Brain pericyte (primary cell): ENCODE measurements at regions not wholly inside any gene's neighbourhood (a gene's known extent, or its start where the extent isn't known, plus 50 kb on each side); places are given as distances from the start of the nearest gene placed in this dataset.

Source experiments
- DNase-seq: peaks from one replicate; pipeline ENCODE4 v3.0.0-alpha.2; 2012; ENCODE audit warnings: low read depth, low spot score

GRCh38 chr12:20257311-20257710 lies 111.0 kb upstream of the PDE3A start:
- DNase-seq, result no peak

GRCh38 chr12:20259786-20260185 lies 108.6 kb upstream of the PDE3A start:
- no peak for DNase-seq

- no peak for DNase-seq
Observed at GRCh38 chr12:20260851-20261250, 107.5 kb upstream of the PDE3A start.

- DNase-seq, result no peak
Observed at GRCh38 chr12:20262119-20262518, 106.2 kb upstream of the PDE3A start.

- DNase-seq, result no peak
Observed at GRCh38 chr12:20264026-20264425, 104.3 kb upstream of the PDE3A start.

GRCh38 chr12:20264608-20265114 lies 103.7 kb upstream of the PDE3A start:
- DNase-seq, result no peak

GRCh38 chr12:20268121-20268732 lies 100.1 kb upstream of the PDE3A start:
- no peak for DNase-seq

GRCh38 chr12:20268771-20269170 lies 99.6 kb upstream of the PDE3A start:
- DNase-seq, result no peak

GRCh38 chr12:20269337-20270067 lies 98.8 kb upstream of the PDE3A start:
- DNase-seq, result no peak

- no peak for DNase-seq
Observed at GRCh38 chr12:20270557-20270956, 97.8 kb upstream of the PDE3A start.

- DNase-seq, result no peak
Observed at GRCh38 chr12:20272161-20272560, 96.2 kb upstream of the PDE3A start.

- no peak for DNase-seq
Observed at GRCh38 chr12:20272801-20273200, 95.5 kb upstream of the PDE3A start.

- DNase-seq, result no peak
Observed at GRCh38 chr12:20274008-20274407, 94.3 kb upstream of the PDE3A start.

GRCh38 chr12:20278276-20278675 lies 90.1 kb upstream of the PDE3A start:
- no peak for DNase-seq

GRCh38 chr12:20280515-20280914 lies 87.8 kb upstream of the PDE3A start:
- DNase-seq, result no peak

GRCh38 chr12:20282401-20282800 lies 85.9 kb upstream of the PDE3A start:
- DNase-seq, result no peak

- no peak for DNase-seq
Observed at GRCh38 chr12:20283482-20283881, 84.9 kb upstream of the PDE3A start.

- no peak for DNase-seq
Observed at GRCh38 chr12:20289520-20289919, 78.8 kb upstream of the PDE3A start.

- DNase-seq, result no peak
Observed at GRCh38 chr12:20300457-20300856, 67.9 kb upstream of the PDE3A start.

- DNase-seq, result peak; percentile 20
Observed at GRCh38 chr12:20305470-20305869, 62.9 kb upstream of the PDE3A start.

GRCh38 chr12:20309504-20310148 lies 58.7 kb upstream of the PDE3A start:
- DNase-seq, result no peak

- DNase-seq, result no peak
Observed at GRCh38 chr12:20314328-20314727, 54.0 kb upstream of the PDE3A start.

- no peak for DNase-seq
Observed at GRCh38 chr12:20317554-20317953, 50.8 kb upstream of the PDE3A start.
